NCI-H1105 treated with DMSO at 0.1 percent for 48 hours (cell line): ENCODE measurements at regions not wholly inside any gene's neighbourhood (a gene's known extent, or its start where the extent isn't known, plus 50 kb on each side); places are given as distances from the start of the nearest gene placed in this dataset.

Experiments
- DNase-seq: peaks from one replicate; lab custom pipeline; 2025; lab: John Stamatoyannopoulos, UW

DNA sequence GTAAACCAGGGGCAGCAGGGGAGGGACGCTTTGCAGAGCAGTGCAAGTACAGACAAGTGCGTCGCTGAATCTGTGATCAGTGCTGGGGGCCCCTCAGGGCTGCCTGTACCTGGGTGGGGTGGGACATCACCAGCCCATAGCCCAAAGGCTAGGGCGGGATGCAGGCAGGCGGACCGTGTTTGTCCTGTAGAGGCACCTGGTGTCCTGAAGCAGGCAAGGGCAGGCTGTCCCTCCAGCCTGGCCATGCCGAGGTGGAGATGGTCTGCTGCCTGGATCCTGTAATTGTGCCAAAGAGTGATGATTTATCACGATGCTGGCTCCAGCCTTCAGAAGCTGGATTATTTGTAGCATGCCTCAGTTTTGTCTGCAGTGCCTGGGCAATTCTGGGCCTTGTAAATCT, 137.9 kb upstream of the GSE1 start:
- peak; percentile 6 for DNase-seq

DNA sequence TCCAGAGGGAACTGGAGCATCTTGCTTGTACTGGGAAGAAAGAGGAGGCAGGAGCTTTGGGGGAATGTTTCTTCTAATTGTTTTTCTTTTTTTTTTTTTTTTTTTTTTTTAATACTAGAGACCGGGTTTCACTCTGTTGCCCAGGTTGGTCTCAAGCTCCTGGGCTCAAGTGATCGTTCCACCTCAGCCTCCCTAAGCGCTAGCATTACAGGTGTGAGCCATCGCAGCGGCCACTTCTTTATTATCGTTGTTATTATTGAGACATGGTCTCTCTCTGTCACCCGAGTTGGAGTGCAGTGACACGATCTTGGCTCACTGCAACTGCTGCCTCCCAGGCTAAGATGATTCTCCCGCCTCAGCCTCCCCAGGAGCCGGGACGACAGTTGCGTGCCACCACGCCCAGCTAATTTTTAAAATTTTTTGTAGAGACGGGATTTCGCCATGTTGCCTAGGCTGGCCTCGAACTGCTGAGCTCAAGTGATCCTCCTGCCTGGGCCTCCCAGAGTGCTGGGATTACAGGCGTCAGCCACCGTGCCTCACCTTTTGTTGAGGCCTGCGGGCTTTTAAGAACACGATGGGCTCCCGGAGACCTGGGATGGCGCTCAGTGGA, 137.3 kb upstream of the GSE1 start:
- DNase-seq, result no peak

DNA sequence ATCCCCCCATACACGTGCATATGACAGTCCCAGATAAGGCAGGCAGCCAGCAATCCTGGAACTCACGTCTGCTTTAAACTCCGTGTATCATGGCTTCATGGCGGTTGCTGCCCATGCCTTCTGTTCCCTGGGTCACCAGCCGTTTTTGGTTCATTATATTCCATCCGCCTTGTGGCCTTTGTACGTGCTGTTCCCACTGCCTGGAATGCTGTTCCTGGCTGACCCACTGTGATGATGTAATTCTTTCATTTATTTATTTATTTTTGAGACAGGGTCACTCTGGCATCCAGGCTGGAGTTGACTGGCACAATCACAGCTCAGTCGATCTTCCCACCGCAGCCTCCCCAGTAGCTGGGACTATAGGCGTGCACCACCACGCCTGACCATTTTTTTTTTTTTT, 136.7 kb upstream of the GSE1 start:
- no peak for DNase-seq

DNA sequence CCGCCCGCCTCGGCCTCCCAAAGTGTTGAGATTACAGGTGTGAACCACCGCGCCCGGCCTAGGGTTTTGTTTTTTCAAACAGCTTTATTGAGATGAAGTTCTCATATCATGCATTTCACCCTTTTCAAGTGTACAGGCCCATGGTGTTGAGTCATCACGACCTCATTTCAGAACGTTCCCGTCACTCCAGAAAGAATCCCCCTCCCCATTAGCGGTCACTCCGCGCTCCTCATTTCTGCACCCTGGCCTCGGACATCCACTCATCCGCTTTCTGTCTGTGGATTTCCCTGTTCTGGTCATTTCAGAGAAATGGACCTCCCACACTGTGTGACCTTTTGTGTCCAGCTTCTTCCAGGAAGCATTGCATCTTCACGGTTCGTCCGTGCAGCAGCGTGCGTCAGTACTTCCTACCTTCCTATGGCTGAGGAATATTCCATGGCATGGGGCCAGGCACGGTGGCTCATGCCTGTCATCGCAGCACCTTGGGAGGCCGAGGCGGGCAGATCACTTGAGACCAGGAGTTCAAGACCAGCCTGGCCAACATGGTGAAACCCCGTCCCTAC, 135.2 kb upstream of the GSE1 start:
- DNase-seq, result no peak

DNA sequence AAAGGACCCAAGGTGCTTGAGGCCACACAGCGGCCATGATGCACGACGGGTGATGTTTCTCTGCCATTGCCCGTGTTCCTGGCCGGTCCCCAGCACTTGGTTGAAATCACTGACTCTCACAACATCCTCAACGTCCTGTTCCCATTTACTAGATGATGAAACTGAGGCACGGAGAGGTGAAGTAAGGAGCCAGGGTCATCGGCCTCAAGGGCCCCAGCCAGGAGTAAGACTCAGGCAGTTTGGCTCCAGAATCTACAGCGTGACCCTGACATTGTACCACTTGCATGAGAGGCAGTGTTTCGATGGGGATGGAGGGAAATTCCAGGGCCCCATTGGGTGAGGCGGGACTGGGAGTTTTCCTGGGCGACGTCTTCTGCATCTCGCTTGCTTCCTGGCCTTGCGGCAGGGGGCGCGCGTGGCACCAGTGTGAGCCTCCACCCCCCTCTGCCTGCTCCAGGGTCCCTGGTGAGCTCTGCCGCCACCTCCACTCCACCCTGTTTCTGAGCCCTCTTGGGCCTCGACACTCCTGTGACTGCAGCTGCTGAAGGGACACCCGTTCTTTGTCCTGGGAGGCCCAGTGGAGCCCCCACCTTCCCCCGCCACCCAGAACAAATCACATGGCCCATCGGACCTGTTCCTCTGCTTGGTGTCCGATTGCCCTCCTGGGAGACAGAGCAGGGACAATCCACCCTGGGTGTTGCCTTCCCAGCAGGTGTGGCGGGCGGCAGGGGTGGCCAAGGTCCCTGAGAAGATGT, 133.0 kb upstream of the GSE1 start:
- no peak for DNase-seq

DNA sequence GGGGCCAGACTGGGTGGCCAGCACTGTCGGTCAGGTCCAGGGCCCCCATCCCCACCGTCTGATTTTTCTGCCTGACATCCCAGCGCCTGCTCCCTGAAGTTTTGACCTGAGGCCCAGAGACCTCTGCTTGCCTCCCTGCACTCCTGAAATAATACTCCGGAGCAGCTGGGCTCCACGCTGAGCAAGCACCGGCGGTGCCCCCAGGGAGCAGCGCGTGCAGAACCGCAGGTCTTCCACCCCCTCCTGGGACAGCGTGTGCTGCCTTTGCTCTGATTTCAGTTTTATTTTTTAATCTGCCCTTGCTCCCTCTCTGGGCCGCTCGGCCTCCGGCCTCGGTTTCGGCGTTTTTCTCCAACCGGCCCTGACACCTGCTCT, 132.4 kb upstream of the GSE1 start:
- no peak for DNase-seq

DNA sequence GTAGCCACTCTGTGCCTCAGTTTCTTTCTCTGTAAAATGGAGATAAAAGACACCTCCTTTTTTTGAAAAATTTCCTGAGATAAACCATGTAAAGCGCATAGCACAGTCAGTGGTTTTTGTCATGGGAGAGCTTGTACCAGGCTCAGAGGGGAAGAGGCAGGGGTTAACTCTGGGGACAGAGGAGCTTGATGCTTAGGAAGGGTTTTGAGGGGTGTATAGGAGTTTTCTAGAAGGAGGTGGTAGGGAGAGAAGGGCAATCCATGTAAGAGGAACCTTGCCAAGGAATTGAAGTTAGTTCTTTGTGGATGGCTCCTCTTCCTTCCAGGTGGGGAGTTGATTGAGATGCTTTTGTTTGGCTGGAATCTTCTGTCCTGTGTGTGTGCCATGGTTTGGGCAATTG, 131.9 kb upstream of the GSE1 start:
- DNase-seq, result no peak

DNA sequence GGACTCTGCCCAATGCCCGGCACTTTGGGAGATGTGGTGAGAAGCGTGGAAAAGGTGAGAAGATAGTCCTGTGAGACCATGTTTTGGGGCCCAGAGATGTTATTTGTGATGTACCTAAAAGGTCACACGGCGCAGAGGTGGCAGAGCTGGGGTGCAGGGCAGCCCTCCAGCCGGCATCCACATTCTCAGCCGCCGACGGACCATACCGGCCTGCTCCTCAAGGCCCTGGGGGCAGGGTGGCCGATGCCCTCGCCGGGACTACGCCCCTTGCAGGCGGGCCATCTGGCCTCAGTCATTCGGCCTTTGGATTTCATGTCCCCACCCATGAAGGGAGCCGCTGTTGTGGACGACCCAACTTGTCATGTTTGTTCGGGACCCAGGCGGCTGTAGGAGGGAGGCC, 131.4 kb upstream of the GSE1 start:
- no peak for DNase-seq

DNA sequence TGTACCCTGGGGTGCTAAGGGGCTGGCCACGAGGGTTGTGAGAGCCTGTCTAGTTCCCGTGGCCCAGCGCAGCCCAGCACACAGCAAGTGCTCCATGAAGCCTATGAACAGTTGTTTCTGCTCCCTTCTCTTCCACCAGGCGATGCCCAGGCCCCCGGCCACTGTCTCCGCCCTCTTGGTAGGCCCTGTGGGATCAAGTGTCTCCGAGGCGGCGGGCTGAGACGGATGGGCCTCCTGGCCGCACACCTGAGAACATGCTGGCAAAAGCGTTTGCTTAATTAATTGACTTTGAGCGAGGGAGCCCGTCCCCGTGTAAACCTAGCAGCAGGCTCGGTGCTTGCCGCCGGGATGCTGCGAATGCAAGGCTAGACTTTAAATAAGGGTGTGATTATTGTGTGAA, 129.7 kb upstream of the GSE1 start:
- peak; percentile 39 for DNase-seq

DNA sequence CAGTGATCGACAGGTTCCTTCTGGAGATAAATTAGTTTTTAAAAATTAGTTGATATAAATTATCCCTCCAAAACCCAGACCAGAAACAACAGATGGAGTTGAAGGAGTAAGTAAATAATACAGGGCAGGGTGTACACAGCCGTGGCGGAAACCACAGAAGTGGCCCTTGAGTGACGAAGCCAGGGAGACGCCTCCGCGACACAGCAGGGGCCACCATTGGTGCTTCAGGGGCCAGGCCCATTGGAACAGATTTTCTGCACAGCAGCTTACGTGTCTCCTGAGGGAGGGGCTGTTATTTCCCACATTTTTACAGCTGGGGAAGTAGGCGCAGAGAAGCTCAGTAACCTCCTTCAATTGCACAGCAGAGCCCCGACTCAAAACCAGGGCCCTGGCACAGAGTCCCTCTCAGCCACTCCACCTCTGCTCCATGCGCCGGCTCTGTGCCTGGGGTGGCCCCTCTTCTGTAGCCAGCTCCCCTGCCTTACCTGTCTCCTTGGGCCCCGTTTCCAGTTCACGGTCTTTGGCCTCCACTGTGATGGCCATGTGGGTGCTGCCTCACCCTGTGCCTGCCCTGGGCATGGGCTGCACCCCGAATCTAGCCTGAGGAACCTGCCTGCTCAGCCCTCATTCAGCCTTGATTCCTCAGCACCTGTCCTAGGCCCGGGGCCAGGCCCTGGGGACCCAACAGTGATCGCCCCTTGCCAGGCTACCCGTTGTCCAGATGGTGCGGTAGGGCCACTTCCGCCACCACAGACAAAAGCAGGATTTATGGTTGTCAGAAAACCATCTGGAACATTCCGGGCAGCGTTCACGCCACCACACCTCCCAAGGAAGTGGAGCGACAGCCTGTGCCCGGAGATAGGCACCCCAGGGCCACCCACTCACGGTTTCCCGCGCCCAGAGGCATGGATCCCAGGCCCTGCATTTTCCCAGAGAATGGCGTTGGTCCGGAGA, 128.5 kb upstream of the GSE1 start:
- DNase-seq, result peak; percentile 69

DNA sequence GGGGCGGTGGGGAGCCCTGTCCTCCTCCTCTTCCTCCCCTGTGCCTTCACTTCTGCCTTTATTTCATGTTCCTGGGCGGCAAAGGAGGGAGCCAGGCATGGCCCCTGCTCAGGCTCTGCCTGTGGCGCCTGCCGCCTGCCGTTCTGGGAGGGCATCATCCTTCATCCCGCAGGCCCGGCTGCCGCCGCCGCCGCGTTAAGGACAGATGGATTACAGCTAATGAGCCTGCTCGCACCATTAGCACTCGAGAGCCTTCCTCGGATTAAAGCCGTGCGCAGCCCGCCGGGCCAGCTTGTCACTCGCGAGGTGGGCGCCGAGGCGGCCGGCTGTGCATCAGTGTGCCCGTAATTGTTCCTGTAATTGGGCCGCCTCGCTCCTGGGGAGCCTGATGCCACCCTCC, 127.7 kb upstream of the GSE1 start:
- peak; percentile 31 for DNase-seq

DNA sequence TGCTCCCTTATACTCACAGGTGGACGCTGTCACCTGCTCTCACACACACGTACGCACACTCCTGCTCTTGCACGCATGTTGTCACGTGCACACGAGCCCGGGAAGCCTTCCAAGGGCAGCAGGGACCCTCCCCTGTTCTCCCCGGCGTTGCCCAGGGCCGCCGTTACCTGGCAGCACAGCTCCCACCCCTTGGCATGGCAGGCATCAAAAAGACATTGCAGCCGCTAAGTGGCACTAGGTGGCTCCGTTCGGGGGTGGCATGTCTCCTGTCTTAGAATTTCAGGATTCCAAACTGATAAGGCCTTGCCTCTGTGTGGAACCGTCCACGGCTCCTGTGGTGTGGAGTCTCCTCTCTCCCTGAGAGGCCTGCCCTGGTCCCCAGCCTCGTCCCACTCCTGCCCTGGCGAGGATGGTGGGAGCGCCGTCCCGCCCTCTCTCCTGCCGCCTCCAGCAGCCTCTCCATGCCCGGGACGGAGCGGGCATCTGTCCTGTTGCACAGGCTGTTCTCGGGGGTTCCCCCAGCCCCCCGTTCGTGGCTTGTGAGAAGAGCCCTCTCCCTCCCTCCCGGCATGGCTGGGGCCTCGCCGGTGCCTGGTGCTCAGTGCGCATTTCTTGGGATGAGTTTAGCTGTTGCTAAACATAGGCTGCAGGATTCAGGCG, 126.7 kb upstream of the GSE1 start:
- DNase-seq, result peak; percentile 54

DNA sequence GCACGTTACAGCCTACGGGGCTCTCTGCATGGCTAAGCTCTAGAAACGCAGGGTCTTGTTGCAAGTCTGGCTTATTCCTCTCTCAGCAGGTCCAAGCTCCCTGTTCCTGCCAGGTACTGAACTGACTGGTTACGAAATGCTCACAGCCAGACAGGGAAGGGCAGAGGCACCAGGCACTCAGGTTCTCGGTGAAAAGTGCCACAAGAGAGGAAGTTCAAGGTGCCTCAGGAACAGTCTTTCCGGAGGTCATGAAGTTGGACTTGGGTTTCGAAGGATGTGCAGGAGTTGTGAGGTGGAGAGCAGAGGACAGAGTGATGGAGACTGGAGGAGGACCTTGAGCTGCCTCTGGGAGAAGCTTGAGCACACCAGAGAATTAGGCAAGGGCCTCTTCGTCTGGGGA, 124.7 kb upstream of the GSE1 start:
- DNase-seq, result no peak

DNA sequence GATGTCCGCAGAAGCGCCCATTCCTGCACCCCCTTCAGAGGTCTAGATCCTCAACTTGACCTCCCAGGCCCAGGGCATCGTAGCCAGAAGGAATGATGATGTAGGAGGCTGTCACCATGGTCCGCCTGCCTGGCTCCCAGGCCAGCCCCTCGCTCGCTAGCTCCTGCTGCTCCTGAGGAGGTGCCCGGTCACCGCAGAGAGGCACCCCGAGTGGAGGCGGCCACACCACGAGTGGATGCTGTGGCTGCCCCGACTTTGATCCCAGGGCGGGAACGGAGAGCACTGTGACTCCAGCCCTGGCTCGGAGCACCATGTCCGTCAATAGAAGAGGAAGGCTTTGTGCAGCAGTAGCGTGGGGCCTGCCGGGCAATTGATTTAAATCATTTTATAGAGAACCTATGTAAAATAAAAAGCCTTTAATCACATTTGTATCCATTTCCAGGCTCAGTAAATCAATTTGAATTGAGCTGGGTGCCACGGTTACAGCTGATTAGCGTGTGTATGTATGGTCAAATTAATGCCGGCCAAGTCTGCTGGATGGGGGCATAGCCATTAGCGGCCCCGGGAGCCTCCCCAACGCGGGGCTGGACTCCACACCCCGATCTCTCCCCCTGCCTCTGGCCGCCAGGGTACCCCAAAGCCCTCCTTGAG, 122.6 kb upstream of the GSE1 start:
- DNase-seq, result no peak

DNA sequence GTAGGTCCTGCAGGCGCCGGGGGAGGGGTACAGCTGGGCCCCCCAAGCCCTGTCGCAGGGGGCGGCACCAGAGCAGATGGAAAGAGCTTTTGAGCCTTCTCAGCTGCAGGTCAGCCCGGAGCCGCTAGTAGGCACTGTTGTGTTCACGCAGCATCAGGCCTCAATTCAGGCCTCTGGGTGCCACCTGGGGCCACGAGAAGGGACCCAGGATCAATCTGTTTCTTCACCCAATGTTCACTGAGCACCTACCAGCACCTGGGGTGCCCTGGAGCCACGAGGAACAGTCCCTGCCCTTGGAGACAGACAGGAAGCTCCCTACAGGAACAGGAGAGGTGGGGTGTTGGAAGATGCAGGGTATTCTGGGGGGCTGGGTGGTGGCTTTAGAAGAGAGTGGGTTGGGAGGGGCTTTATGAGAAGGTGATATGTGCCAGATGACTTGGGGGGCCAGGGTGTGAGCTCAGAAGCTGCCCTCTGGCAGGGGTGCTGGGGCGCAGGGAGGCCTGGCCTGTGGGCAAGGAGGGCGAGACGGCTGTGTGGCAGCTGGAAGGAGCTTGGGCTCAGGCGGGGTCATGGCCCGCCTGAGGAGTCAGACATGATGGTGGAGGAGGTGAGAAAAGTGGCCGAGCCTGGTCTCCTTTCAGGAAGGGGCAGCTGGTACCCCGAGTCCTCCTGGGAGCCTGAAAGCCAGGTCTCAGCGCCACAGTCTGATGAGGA, 121.9 kb upstream of the GSE1 start:
- no peak for DNase-seq

DNA sequence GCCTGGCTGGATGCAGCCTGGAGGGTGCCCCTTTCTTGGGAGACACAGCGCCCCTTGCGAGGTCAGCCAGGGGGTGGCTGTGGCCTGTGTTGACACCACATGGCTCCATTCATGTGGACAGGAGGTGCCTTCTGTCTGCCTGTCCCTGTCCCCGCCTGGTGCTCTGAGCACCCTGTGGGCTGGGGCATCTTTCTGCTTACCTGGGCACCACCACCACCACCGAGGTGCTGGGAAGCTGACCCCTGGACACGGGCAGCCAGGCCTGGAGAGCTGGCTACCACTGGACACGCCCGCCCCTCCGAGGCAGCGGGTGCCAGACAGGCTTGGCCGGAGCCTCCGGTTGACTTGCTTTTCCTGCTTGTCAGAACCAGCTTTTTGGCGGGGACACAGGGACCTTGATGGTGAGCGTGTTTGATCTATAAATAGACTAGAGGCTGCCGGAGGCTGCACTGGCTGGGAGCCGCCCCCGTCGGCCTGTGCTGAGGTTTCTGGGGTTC, 121.3 kb upstream of the GSE1 start:
- no peak for DNase-seq

DNA sequence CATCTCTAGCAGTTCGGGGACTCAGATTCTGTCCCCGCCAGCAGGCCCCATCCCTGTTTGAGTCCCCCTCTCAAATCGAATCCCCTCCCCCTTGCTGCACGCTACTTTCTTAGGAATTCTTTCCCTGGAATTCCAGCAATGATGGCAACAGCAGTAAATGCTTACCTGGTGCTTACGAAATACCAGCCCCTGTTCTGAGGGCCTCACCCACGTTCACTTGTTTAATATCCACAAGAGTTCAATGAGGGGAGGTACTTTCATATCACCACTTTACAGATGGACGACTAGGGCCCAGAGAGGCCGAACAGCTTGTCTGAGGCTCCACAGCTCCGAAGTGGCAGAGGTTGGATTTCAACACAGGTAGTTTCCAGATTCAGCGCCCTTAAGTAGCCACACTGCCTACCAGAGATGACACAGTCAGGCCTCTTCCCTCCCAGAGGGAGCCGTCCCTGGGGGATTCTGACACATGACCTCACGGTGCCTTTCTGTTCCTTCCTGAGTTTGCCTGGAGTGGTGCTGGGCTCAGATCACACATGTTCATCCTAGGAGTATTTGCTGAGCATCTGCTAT, 120.7 kb upstream of the GSE1 start:
- no peak for DNase-seq

DNA sequence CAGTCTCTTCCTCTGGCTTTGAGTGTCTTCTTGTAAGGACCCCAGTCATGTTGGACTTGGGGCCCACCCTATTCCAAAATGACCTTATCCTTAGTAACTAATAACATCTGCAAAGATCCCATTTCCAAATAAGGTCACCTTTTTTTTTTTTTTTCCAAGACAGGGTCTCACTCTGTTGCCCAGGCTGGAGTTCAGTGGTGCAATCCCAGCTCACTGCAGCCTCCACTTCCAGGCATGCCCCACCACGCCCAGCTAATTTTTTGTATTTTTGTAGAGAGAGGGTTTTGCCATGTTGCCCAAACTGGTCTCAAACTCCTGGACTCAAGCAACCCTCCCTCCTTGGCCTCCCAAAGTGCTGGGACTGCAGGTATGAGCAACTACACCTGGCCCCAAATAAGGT, 118.8 kb upstream of the GSE1 start:
- no peak for DNase-seq

DNA sequence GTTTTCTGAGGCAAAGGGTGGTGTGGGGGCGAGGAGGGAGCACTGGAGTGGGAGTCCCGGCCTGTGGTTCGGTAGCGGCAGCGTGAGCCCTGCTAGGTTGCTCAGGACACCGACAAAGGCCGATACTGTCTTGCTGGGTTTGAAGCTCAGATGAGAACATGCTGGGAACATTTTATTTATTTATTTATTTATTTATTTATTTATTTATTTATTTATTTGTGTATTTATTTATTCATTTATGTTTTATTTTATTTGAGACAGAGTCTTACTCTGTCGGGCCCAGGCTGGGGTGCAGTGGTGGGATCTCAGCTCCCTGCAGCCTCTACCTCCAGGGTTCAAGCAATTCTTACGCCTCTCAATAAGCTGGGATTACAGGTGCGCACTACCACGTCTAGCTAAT, 117.9 kb upstream of the GSE1 start:
- no peak for DNase-seq

DNA sequence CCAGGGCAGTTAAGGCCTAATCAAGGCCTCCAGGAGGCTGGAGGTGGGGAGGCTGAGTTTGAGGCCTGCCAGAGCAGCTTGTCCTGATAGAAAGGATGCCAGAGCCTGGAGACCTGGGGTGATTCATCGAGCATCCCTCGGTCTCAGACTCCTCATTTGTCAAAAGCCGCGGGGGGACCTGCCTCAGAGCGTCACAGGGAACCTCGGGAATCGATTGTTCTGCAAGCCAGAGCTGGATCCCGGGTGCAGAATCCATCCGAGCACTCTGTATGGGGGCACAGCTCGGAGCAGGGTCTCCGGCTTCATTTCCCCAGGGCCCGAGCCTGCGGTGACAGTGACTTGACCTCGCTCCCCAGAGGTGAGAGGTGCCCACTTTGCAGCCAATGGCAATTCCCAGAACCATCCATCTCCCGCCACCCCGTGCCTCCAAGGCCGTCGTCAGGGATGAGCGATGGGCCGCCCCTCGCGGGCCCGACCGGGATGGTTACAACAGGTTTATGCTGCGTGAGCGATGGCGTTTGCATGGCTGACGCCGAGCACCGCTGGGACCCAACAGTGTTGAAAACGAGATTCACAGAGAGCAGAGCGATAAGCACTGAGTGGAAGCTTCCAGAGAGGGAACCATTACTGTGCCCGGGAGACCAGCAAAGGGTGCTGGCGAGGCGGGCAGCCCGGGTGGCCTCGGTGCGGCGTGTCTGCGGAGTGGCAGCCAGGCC, 117.1 kb upstream of the GSE1 start:
- DNase-seq, result no peak
